ENCODE measurements at regions not wholly inside any gene's neighbourhood (a gene's known extent, or its start where the extent isn't known, plus 50 kb on each side); places are given as distances from the start of the nearest gene placed in this dataset.

DNA sequence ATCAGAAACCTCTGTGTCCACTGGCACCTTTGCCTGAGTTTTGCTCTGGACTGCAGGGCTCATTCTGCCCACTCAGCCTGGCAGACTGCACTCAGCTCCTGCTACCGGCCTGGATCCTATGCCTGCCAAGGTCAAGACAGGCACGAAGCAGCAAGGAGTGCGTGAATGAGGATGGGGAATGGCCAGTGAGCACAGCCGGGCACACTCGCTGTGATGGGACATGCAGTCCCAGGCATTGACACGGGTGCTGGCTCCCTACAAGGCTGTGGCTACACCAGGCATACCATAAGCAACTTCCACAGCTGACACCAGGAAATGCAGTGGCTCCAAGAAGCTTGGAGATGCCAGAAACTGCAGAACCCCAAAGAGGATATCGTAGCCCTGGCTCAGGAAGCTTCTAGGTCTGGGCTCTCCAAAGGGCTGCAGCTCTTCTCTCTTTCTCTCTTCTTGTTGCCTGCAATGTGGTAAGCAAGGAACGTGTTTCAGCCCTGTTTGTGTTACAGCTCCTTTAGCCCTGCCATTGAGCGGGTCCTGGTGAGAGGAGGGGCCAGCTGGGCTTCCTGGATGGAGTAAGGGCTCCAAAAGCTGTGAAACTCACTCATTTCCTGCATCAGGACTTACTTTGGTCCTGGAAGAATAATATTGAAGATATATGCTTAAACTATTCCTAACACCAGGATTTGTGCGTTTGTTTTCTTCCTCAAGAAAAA, 832.6 kb upstream of the SLITRK5 start:
- no TSS peak for BruUV-seq (replicated peaks)
- Histone ChIP-seq H3K9ac (ENCODE audit: insufficient read depth, low read depth, low read length) (no peak overlapping the region), H3K27me3 (ENCODE audit: control insufficient read depth in 1 of 2, insufficient read depth in 2 of 2, low read length in 2 of 2) (no peaks in the 10 kb centered on the region), H3K36me3 (replicated peaks in 1 of 2; ENCODE audit: control insufficient read depth in 1 of 2, insufficient read depth in 2 of 2, low read length in 2 of 2) (no peaks in the 10 kb centered on the region), H3K27ac (ENCODE audit: extremely low read length, insufficient read depth, low read length) (no peak overlapping the region), H3K9me3 (ENCODE audit: low read length) (peaks cover 22% of the 10 kb centered on the region), H4K20me1 (ENCODE audit: insufficient read depth, low read length) (no peaks in the 10 kb centered on the region), H2AFZ (ENCODE audit: low read length) (no peak overlapping the region), H3K4me1 (ENCODE audit: insufficient read depth, low read length) (no peaks in the 10 kb centered on the region), H3K79me2 (ENCODE audit: insufficient read depth, low read length) (no peaks in the 10 kb centered on the region), H3K4me2 (ENCODE audit: low read depth, low read length) (no peak overlapping the region), H3K4me3 (replicated peaks in 1 of 3; ENCODE audit: insufficient read depth in 1 of 3, low read depth in 2 of 3, low read length in 3 of 3) (no peak overlapping the region)
- in situ Hi-C loops (cut with HindIII; ENCODE audit: extremely low pct_ligation_motif_present, low pct_unique_long_range_greater_than_20kb), result no loop called here
- 18% methylated on average over 7 of the region's 10 CpGs for WGBS (ENCODE audit: low lambda C conversion rate)
- ATAC-seq, result no peak
- TF ChIP-seq ZBTB10 (CRISPR knock-in tag; IDR thresholded peaks at IDR 0.05; ENCODE audit: borderline replicate concordance), result no peak
- no peak for TF ChIP-seq JUNB (CRISPR knock-in tag; IDR thresholded peaks at IDR 0.05; ENCODE audit: borderline replicate concordance)
- TF ChIP-seq ZBTB21 (CRISPR knock-in tag; IDR thresholded peaks at IDR 0.05), result no peak
- TF ChIP-seq FOXK1 (CRISPR knock-in tag; IDR thresholded peaks at IDR 0.05; ENCODE audit: borderline replicate concordance, low read depth), result no peak
- no peak for TF ChIP-seq SKI (IDR thresholded peaks at IDR 0.05; ENCODE audit: partially characterized antibody)
- no peak for TF ChIP-seq FOXP1 (IDR thresholded peaks at IDR 0.05)
- no peak for TF ChIP-seq FOXP1 (CRISPR knock-in tag; IDR thresholded peaks at IDR 0.05)
- TF ChIP-seq NONO (IDR thresholded peaks at IDR 0.05), result no peak
- no peak for TF ChIP-seq NONO (CRISPR knock-in tag; conservative IDR thresholded peaks at IDR 0.05)
- TF ChIP-seq EP300 (IDR thresholded peaks at IDR 0.05; ENCODE audit: low read depth in 2 of 2, low read length in 2 of 2), result no peak
- no peak for TF ChIP-seq EP300 (CRISPR knock-in tag; IDR thresholded peaks at IDR 0.05; ENCODE audit: borderline replicate concordance)
- TF ChIP-seq ZNF30 (CRISPR knock-in tag; IDR thresholded peaks at IDR 0.05), result no peak
- no peak for TF ChIP-seq NCOR1 (IDR thresholded peaks at IDR 0.05; ENCODE audit: borderline replicate concordance, low read length)
- TF ChIP-seq, protein P1, sequence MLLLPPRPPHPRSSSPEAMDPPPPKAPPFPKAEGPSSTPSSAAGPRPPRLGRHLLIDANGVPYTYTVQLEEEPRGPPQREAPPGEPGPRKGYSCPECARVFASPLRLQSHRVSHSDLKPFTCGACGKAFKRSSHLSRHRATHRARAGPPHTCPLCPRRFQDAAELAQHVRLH (CRISPR knock-in tag; IDR thresholded peaks at IDR 0.05; ENCODE audit: borderline replicate concordance, low read depth), result no peak
- TF ChIP-seq ZNF557 (CRISPR knock-in tag; IDR thresholded peaks at IDR 0.05), result no peak
- TF ChIP-seq, protein P2, sequence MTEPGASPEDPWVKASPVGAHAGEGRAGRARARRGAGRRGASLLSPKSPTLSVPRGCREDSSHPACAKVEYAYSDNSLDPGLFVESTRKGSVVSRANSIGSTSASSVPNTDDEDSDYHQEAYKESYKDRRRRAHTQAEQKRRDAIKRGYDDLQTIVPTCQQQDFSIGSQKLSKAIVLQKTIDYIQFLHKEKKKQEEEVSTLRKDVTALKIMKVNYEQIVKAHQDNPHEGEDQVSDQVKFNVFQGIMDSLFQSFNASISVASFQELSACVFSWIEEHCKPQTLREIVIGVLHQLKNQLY (CRISPR knock-in tag; IDR thresholded peaks at IDR 0.05), result no peak
- TF ChIP-seq MTA3 (CRISPR knock-in tag; IDR thresholded peaks at IDR 0.05), result no peak
- TF ChIP-seq ZNF382 (CRISPR knock-in tag; IDR thresholded peaks at IDR 0.05; ENCODE audit: borderline replicate concordance), result no peak
- no peak for TF ChIP-seq ZNF562 (CRISPR knock-in tag; IDR thresholded peaks at IDR 0.05; ENCODE audit: borderline replicate concordance)
- TF ChIP-seq, protein P3, sequence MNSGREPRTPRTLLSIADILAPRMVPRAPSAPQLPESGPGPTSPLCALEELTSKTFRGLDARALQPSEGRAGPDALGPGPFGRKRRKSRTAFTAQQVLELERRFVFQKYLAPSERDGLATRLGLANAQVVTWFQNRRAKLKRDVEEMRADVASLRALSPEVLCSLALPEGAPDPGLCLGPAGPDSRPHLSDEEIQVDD (CRISPR knock-in tag; IDR thresholded peaks at IDR 0.05; ENCODE audit: borderline replicate concordance), result no peak
- intact Hi-C loops (cut with micrococcal nuclease; ENCODE audit: unreplicated experiment), result no loop called here
- ChIA-PET POLR2A (no interaction called here), CTCF (ENCODE audit: low intra/inter-chr PET ratio, low total read pairs) (no interaction called here)
- FAIRE-seq, result no peak
- DNase-seq (ENCODE audit: low spot score), result no peak

Measured in HepG2 (cell line).